K562 (cell line): ENCODE measurements at regions not wholly inside any gene's neighbourhood (a gene's known extent, or its start where the extent isn't known, plus 50 kb on each side); places are given as distances from the start of the nearest gene placed in this dataset.

Source experiments
- CEBPG ChIP-seq, 3 experiments: fragments of 200-800 bp in 1 of 3; sonication (Bioruptor generic) in 1 of 3; sonication (generic) in 1 of 3; formaldehyde crosslinking in 1 of 3; IDR thresholded peaks in 2 of 3; conservative IDR thresholded peaks in 1 of 3; 2 replicates each; pipeline versions ENCODE4 v1.6.1 to v1.8.0; 2016 to 2022; ENCODE audit warnings: missing compliant biosample characterization in 2 of 3, missing genetic modification characterization in 2 of 3, mild to moderate bottlenecking in 1 of 3, missing genetic modification reagents in 1 of 3
- FOXJ2 ChIP-seq: fragments of 200-800 bp; sonication (Bioruptor generic); IDR thresholded peaks from 2 replicates; pipeline ENCODE4 v1.6.1; 2016; ENCODE audit warnings: missing genetic modification characterization, missing compliant biosample characterization
- GATAD2B ChIP-seq: fragments of 450-650 bp; IDR thresholded peaks from 2 replicates; pipeline ENCODE4 v1.6.1; 2017; ENCODE audit warnings: mild to moderate bottlenecking, borderline replicate concordance
- TF ChIP-seq, protein P1 (sequence below): fragments of 150-350 bp; IDR thresholded peaks from 2 replicates; pipeline ENCODE4 v1.6.1; 2014; ENCODE audit warnings: low read depth, mild to moderate bottlenecking, low read length, borderline replicate concordance
- TF ChIP-seq, protein P2 (sequence below): sonication (generic); formaldehyde crosslinking; IDR thresholded peaks from 2 replicates; pipeline ENCODE4 v1.8.0; 2023; ENCODE audit warnings: mild to moderate bottlenecking, missing genetic modification reagents
- TF ChIP-seq, protein P3 (sequence below), 3 experiments: IDR thresholded peaks in 2 of 3; conservative IDR thresholded peaks in 1 of 3; 2 replicates each; pipeline ENCODE4 v1.5.1; 2011 to 2012; ENCODE audit warnings: low read length in 3 of 3, mild to moderate bottlenecking in 3 of 3, control low read depth in 2 of 3, improper control_type of control experiment in 1 of 3, inconsistent platforms in 1 of 3, low read depth in 1 of 3, mixed read lengths in 1 of 3, moderate library complexity in 1 of 3; ENCODE audit not compliant: insufficient read depth in 2 of 3

DNA sequence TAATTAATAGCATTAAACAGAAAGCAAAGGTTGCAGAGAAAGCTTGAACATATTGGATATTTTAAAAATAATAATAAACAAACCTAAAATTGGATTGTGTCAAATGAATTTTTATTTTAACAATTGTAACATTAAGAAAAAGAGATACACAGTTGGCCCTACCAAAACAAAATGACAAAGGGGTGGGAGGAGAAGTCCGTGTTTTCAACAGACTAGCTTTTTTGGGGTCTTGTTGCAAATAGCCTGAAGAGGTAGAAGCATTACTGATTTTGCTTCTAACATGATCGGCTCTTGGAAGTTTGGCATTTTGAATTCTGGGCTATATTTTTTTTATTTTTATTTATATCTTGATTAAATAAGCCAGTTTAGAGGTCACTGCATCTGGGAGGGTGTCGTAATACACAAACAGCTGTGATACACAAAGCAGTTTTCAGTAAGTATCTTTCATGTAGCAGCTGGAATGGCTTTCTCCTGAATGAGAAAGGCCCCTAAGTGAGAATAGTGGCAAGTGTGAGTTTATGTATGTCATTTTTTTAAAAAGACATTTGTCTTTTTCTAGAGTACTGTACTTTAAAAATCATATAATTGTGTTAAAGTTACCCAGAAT lies 85.5 kb upstream of the ZNF217 start (continued):
- TF ChIP-seq, protein P1, sequence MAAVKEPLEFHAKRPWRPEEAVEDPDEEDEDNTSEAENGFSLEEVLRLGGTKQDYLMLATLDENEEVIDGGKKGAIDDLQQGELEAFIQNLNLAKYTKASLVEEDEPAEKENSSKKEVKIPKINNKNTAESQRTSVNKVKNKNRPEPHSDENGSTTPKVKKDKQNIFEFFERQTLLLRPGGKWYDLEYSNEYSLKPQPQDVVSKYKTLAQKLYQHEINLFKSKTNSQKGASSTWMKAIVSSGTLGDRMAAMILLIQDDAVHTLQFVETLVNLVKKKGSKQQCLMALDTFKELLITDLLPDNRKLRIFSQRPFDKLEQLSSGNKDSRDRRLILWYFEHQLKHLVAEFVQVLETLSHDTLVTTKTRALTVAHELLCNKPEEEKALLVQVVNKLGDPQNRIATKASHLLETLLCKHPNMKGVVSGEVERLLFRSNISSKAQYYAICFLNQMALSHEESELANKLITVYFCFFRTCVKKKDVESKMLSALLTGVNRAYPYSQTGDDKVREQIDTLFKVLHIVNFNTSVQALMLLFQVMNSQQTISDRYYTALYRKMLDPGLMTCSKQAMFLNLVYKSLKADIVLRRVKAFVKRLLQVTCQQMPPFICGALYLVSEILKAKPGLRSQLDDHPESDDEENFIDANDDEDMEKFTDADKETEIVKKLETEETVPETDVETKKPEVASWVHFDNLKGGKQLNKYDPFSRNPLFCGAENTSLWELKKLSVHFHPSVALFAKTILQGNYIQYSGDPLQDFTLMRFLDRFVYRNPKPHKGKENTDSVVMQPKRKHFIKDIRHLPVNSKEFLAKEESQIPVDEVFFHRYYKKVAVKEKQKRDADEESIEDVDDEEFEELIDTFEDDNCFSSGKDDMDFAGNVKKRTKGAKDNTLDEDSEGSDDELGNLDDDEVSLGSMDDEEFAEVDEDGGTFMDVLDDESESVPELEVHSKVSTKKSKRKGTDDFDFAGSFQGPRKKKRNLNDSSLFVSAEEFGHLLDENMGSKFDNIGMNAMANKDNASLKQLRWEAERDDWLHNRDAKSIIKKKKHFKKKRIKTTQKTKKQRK = no peak
- no peak for TF ChIP-seq FOXJ2 (tag)
- no peak for TF ChIP-seq CEBPG (CRISPR knock-in tag; IDR thresholded peaks at IDR 0.05)
- peak; percentile 28 to 36; a peak in 2 of 4 replicates for TF ChIP-seq CEBPG (tag; conservative IDR thresholded peaks at IDR 0.05 in 1 of 2, IDR thresholded peaks at IDR 0.05 in 1 of 2)
- TF ChIP-seq, protein P2, sequence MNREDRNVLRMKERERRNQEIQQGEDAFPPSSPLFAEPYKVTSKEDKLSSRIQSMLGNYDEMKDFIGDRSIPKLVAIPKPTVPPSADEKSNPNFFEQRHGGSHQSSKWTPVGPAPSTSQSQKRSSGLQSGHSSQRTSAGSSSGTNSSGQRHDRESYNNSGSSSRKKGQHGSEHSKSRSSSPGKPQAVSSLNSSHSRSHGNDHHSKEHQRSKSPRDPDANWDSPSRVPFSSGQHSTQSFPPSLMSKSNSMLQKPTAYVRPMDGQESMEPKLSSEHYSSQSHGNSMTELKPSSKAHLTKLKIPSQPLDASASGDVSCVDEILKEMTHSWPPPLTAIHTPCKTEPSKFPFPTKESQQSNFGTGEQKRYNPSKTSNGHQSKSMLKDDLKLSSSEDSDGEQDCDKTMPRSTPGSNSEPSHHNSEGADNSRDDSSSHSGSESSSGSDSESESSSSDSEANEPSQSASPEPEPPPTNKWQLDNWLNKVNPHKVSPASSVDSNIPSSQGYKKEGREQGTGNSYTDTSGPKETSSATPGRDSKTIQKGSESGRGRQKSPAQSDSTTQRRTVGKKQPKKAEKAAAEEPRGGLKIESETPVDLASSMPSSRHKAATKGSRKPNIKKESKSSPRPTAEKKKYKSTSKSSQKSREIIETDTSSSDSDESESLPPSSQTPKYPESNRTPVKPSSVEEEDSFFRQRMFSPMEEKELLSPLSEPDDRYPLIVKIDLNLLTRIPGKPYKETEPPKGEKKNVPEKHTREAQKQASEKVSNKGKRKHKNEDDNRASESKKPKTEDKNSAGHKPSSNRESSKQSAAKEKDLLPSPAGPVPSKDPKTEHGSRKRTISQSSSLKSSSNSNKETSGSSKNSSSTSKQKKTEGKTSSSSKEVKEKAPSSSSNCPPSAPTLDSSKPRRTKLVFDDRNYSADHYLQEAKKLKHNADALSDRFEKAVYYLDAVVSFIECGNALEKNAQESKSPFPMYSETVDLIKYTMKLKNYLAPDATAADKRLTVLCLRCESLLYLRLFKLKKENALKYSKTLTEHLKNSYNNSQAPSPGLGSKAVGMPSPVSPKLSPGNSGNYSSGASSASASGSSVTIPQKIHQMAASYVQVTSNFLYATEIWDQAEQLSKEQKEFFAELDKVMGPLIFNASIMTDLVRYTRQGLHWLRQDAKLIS (CRISPR knock-in tag) = no peak
- TF ChIP-seq, protein P3, sequence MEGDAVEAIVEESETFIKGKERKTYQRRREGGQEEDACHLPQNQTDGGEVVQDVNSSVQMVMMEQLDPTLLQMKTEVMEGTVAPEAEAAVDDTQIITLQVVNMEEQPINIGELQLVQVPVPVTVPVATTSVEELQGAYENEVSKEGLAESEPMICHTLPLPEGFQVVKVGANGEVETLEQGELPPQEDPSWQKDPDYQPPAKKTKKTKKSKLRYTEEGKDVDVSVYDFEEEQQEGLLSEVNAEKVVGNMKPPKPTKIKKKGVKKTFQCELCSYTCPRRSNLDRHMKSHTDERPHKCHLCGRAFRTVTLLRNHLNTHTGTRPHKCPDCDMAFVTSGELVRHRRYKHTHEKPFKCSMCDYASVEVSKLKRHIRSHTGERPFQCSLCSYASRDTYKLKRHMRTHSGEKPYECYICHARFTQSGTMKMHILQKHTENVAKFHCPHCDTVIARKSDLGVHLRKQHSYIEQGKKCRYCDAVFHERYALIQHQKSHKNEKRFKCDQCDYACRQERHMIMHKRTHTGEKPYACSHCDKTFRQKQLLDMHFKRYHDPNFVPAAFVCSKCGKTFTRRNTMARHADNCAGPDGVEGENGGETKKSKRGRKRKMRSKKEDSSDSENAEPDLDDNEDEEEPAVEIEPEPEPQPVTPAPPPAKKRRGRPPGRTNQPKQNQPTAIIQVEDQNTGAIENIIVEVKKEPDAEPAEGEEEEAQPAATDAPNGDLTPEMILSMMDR (IDR thresholded peaks at IDR 0.05 in 2 of 3, conservative IDR thresholded peaks at IDR 0.05 in 1 of 3; ENCODE audit: insufficient read depth in 2 of 3, low read depth in 1 of 3, low read length in 3 of 3) = 0 out of 6 replicates have a peak, but pooled peaks of 1 of the 3 experiments have one; percentile 8
- TF ChIP-seq GATAD2B = no peak
